HG03565 (cell line): ENCODE measurements at regions not wholly inside any gene's neighbourhood (a gene's known extent, or its start where the extent isn't known, plus 50 kb on each side); places are given as distances from the start of the nearest gene placed in this dataset.
A peak's percentile ranks its signal among the peaks of the same experiment; 100 is the strongest.

Source experiments
- ATAC-seq: cut with Tn5 transposase; IDR thresholded peaks from one replicate; pipeline ENCODE4 v1.9.1; 2021; ENCODE audit warnings: mild to moderate bottlenecking, moderate library complexity; ENCODE audit not compliant: unreplicated experiment

GRCh38 chr3:31218082-31218481 is 314.6 kb upstream of the STT3B start:
- ATAC-seq = no peak

- peak; percentile 69 for ATAC-seq
Observed at GRCh38 chr3:31219131-31219843, 313.4 kb upstream of the STT3B start.

GRCh38 chr3:31220431-31220830 is 312.3 kb upstream of the STT3B start:
- ATAC-seq = no peak

GRCh38 chr3:31223278-31223677 is 309.4 kb upstream of the STT3B start:
- no peak for ATAC-seq

- ATAC-seq = no peak
Observed at GRCh38 chr3:31224936-31225335, 307.8 kb upstream of the STT3B start.

GRCh38 chr3:31225923-31226322 is 306.8 kb upstream of the STT3B start:
- ATAC-seq = no peak

GRCh38 chr3:31226346-31226745 is 306.4 kb upstream of the STT3B start:
- no peak for ATAC-seq

GRCh38 chr3:31227131-31227562 is 305.6 kb upstream of the STT3B start:
- no peak for ATAC-seq

GRCh38 chr3:31230425-31231223 is 302.1 kb upstream of the STT3B start:
- peak; percentile 30 for ATAC-seq

- peak; percentile 29 for ATAC-seq
Observed at GRCh38 chr3:31232055-31233025, 300.4 kb upstream of the STT3B start.

- no peak for ATAC-seq
Observed at GRCh38 chr3:31234145-31234544, 298.6 kb upstream of the STT3B start.

GRCh38 chr3:31235062-31235700 is 297.5 kb upstream of the STT3B start:
- no peak for ATAC-seq

GRCh38 chr3:31237887-31238286 is 294.8 kb upstream of the STT3B start:
- ATAC-seq = no peak

- ATAC-seq = no peak
Observed at GRCh38 chr3:31240013-31240412, 292.7 kb upstream of the STT3B start.

- ATAC-seq = no peak
Observed at GRCh38 chr3:31240466-31240865, 292.3 kb upstream of the STT3B start.

- ATAC-seq = no peak
Observed at GRCh38 chr3:31240874-31241273, 291.9 kb upstream of the STT3B start.

GRCh38 chr3:31241533-31241932 is 291.2 kb upstream of the STT3B start:
- ATAC-seq = peak; percentile 10

GRCh38 chr3:31242026-31242960 is 290.4 kb upstream of the STT3B start:
- ATAC-seq = peak; percentile 62
